Mucosa of stomach (tissue), 1 donor: ENCODE measurements at regions not wholly inside any gene's neighbourhood (a gene's known extent, or its start where the extent isn't known, plus 50 kb on each side); places are given as distances from the start of the nearest gene placed in this dataset.
"Not testable (repeated sequence)": the region's sequence is repeated elsewhere in the genome, so short reads cannot be mapped to it uniquely, and the experiment has no call there.

ENCODE experiments used
- H3K27me3 ChIP-seq: one replicate; pipeline ENCODE4 v1.7.0; 2013; ENCODE audit warnings: mild to moderate bottlenecking, low read length; ENCODE audit not compliant: control insufficient read depth, insufficient read depth
- H3K36me3 ChIP-seq: one replicate; pipeline ENCODE4 v1.7.0; 2013; ENCODE audit warnings: low read length; ENCODE audit not compliant: control insufficient read depth, insufficient read depth
- H3K4me1 ChIP-seq: one replicate; pipeline ENCODE4 v1.7.0; 2013; ENCODE audit warnings: mild to moderate bottlenecking, low read length; ENCODE audit not compliant: control insufficient read depth, insufficient read depth
- H3K4me3 ChIP-seq: one replicate; pipeline ENCODE4 v1.7.0; 2013; ENCODE audit warnings: low read length
- H3K9ac ChIP-seq: one replicate; pipeline ENCODE4 v1.7.0; 2013; ENCODE audit warnings: mild to moderate bottlenecking, low read length, moderate library complexity
- H3K9me3 ChIP-seq: one replicate; pipeline ENCODE4 v1.7.0; 2013; ENCODE audit warnings: mild to moderate bottlenecking, low read length, moderate library complexity; ENCODE audit not compliant: control insufficient read depth
- donor health status: Pancreatic carcinoma.

DNA sequence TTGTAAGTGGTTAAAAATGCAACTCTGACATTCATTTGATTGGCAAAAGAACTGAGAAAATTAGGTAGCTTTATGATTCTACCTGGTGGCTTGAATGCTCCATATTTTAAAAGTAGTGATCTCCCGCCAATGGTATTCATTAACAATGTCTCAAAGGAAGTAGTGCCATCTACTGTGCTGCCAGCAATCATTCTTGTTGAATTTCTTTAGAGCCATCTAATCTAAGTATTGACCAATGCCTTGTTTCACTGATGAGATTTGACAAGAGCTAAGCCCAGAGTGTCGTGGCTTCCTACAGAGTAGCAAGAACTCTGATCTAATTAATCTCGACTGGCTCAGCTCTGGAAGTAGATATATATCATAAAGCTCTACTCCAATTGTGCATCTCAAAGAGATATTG, 696.7 kb downstream of the C6orf118 start:
- Histone ChIP-seq H3K27me3 (no peaks in the 10 kb centered on the region), H3K4me3 (no peak overlapping the region), H3K9ac (no peak overlapping the region), H3K36me3 (no peaks in the 10 kb centered on the region), H3K9me3 (no peaks in the 10 kb centered on the region), H3K4me1 (no peaks in the 10 kb centered on the region)

GRCh38 chr6:164610859-164611258, 698.5 kb downstream of the C6orf118 start:
- H3K27me3 ChIP-seq, H3K9ac ChIP-seq, H3K4me1 ChIP-seq, H3K4me3 ChIP-seq, H3K36me3 ChIP-seq, H3K9me3 ChIP-seq: not testable (repeated sequence)

DNA sequence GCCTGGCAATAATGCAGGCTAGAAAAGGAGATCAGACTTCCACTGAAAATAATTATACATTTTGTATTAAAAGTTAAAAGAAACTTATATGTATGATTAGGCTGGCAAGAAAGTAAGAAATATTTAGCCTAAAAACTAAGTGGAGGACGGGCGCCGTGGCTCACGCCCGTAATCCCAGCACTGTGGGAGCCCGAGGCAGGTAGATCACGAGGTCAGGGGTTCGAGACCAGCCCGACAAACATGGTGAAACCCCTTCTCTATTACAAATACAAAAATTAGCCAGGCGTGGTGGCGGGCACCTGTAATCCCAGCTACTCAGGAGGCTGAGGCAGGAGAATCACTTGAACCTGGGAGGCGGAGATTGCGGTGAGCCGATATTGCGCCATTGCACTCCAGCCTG, 707.0 kb downstream of the C6orf118 start:
- not testable (repeated sequence) for H3K9me3 ChIP-seq, H3K36me3 ChIP-seq, H3K9ac ChIP-seq, H3K27me3 ChIP-seq, H3K4me3 ChIP-seq, H3K4me1 ChIP-seq

GRCh38 chr6:164581563-164581962, 727.8 kb downstream of the C6orf118 start:
- H3K27me3 ChIP-seq: no peaks in the 10 kb centered on the region
- no peaks in the 10 kb centered on the region for H3K36me3 ChIP-seq
- H3K4me1 ChIP-seq: no peaks in the 10 kb centered on the region
- no peaks in the 10 kb centered on the region for H3K9me3 ChIP-seq
- no peak overlapping the region for H3K9ac ChIP-seq
- no peak overlapping the region for H3K4me3 ChIP-seq

DNA sequence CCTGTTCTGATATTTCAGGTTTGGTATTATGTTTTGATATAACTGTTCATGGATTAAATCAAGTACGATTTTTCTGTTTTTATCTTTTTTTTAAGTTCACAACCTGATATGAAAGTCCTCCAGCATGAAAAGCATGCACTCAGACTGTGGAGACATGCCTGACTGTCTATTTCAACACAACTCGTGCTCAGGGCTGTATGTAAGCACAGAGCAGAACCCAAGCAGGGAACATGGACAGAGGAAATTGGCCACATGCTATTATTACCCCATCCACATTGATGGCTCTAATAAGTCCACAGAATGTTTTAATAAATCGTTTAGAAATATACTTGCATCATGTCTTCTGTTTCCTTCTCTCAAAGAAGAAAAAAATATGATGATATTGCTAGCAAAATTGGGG, 730.4 kb downstream of the C6orf118 start:
- no peaks in the 10 kb centered on the region for H3K36me3 ChIP-seq
- no peaks in the 10 kb centered on the region for H3K4me1 ChIP-seq
- H3K9me3 ChIP-seq: no peaks in the 10 kb centered on the region
- no peaks in the 10 kb centered on the region for H3K27me3 ChIP-seq
- no peak overlapping the region for H3K4me3 ChIP-seq
- H3K9ac ChIP-seq: no peak overlapping the region

GRCh38 chr6:164578616-164579015, 730.8 kb downstream of the C6orf118 start:
- Histone ChIP-seq H3K36me3 (no peaks in the 10 kb centered on the region), H3K4me3 (no peak overlapping the region), H3K9ac (no peak overlapping the region), H3K27me3 (no peaks in the 10 kb centered on the region), H3K9me3 (no peaks in the 10 kb centered on the region), H3K4me1 (no peaks in the 10 kb centered on the region)

DNA sequence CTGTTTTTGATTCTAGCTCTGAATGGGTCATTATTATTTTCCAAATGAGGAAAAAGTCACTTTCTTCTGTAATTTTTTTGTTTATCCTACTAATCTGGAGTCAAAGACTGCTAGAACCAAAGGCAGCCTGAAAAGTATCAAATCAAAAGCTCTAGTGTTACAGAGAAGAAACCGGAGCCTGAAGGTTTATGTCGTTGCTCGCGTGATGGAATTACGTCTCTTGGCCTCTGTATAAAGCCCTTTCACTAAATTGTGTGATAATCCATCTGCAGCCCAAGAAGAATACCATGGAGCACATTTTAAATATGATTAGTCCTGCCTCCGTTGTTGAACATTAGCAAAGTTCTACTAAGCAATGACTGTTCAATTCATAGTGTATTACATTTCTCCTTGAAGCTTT, 738.6 kb downstream of the C6orf118 start:
- Histone ChIP-seq H3K27me3 (no peaks in the 10 kb centered on the region), H3K4me3 (no peak overlapping the region), H3K4me1 (no peaks in the 10 kb centered on the region), H3K9ac (no peak overlapping the region), H3K9me3 (no peaks in the 10 kb centered on the region), H3K36me3 (no peaks in the 10 kb centered on the region)

GRCh38 chr6:164569509-164569908, 739.9 kb downstream of the C6orf118 start:
- no peaks in the 10 kb centered on the region for H3K27me3 ChIP-seq
- H3K4me3 ChIP-seq: no peak overlapping the region
- no peaks in the 10 kb centered on the region for H3K36me3 ChIP-seq
- no peaks in the 10 kb centered on the region for H3K4me1 ChIP-seq
- H3K9ac ChIP-seq: no peak overlapping the region
- H3K9me3 ChIP-seq: no peaks in the 10 kb centered on the region

DNA sequence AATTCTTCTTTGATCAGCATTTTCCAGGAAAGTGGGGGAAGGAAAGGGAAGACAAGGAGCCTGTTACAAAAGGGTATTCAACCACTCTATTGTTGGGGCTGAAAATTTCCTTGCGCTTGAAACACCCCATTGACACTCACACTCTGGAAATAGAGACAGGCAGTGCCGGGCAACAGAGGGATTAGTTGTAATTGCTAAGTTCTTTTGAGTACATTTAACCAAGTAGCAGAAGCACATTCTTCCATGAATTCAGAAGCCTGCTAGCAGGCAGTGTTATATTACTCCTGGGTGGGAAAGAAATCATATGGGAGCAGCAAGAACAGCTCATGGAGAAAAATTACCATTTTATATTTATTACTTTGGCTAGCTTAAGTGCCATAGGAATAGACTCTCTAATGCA, 745.5 kb downstream of the C6orf118 start:
- Histone ChIP-seq H3K4me3 (no peak overlapping the region), H3K9ac (no peak overlapping the region), H3K27me3 (no peaks in the 10 kb centered on the region), H3K9me3 (no peaks in the 10 kb centered on the region), H3K4me1 (no peaks in the 10 kb centered on the region), H3K36me3 (no peaks in the 10 kb centered on the region)

DNA sequence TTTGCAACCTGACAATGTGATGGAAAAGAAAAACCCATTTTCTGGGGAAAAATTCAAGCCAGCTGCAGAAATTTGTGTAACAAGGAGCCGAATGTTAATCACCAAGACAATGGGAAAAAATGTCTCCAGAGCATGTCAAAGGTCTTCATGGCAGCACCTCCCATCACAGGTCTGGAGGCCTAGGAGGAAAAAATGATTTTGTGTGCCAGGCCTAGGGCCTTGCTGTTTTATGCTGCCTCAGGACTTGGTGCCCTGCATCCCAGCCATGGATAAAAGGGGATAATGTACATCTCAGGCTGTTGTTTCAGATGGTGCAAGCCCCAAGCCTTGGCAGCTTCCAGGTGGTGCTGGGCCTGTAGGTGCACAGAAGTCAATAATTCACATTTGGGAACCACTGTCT, 747.7 kb downstream of the C6orf118 start:
- Histone ChIP-seq H3K27me3 (no peaks in the 10 kb centered on the region), H3K36me3 (no peaks in the 10 kb centered on the region), H3K4me1 (no peaks in the 10 kb centered on the region), H3K4me3 (no peak overlapping the region), H3K9ac (no peak overlapping the region), H3K9me3 (no peaks in the 10 kb centered on the region)

DNA sequence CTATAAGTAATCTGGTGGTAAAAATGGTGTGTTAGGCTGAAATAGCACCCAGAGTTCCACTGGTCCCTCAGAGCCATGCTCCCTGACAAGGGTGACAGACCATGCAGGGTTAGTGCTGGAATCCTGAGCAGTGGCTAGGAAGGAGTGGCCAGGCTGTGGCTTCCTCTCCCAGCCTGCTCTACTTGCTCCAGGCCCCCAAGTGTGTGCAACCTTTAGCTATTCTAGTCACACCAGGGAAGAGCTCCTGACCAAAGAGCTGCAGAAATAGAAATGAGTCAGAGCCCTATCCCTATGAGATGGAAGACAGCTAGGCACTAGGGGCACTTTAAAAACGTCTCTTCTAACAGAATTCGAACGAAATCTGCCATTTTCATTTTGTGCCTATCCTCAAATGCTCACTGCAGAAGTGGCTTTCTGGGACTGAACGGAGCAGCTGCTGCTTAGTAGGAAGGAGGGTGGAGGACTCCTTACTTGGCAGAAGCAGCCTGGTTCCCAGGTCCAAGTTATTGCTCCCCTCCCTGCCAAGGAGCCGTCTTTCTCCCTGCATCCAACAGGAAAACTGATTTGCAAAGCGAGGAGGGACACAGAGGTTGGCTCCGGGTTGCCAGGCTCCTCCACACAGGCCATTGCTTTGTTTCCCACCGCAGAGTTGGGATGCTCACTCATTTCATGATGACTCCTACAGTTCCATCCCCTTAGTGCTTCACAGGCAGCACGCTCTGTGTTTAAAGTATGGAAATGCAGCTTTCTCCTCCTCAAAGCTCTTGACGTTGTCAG, 754.5 kb downstream of the C6orf118 start:
- Histone ChIP-seq H3K9me3 (no peaks in the 10 kb centered on the region), H3K4me3 (no peak overlapping the region), H3K9ac (no peak overlapping the region), H3K4me1 (no peaks in the 10 kb centered on the region), H3K27me3 (no peaks in the 10 kb centered on the region), H3K36me3 (no peaks in the 10 kb centered on the region)

GRCh38 chr6:164554226-164554625, 755.2 kb downstream of the C6orf118 start:
- Histone ChIP-seq H3K27me3 (no peaks in the 10 kb centered on the region), H3K36me3 (no peaks in the 10 kb centered on the region), H3K9ac (no peak overlapping the region), H3K4me3 (no peak overlapping the region), H3K4me1 (no peaks in the 10 kb centered on the region), H3K9me3 (no peaks in the 10 kb centered on the region)

GRCh38 chr6:164551706-164552105, 757.7 kb downstream of the C6orf118 start:
- H3K9me3 ChIP-seq: no peaks in the 10 kb centered on the region
- H3K4me3 ChIP-seq: no peak overlapping the region
- no peaks in the 10 kb centered on the region for H3K4me1 ChIP-seq
- H3K27me3 ChIP-seq: no peaks in the 10 kb centered on the region
- H3K9ac ChIP-seq: no peak overlapping the region
- no peaks in the 10 kb centered on the region for H3K36me3 ChIP-seq
